Keratinocyte (primary cell): ENCODE measurements at regions not wholly inside any gene's neighbourhood (a gene's known extent, or its start where the extent isn't known, plus 50 kb on each side); places are given as distances from the start of the nearest gene placed in this dataset.

Experiments used
- EZH2 ChIP-seq: IDR thresholded peaks from one replicate; pipeline ENCODE4 v1.6.1; 2012; ENCODE audit warnings: inconsistent platforms, mild to moderate bottlenecking, low read length, moderate library complexity
- TF ChIP-seq, protein P1 (sequence below), 3 experiments: IDR thresholded peaks in 1 of 3; conservative IDR thresholded peaks in 1 of 3; optimal IDR thresholded peaks in 1 of 3; 2 replicates in 2 of 3; 3 replicates in 1 of 3; pipeline versions ENCODE3 to v1.5.1; 2011; ENCODE audit warnings: low read length in 3 of 3, mild to moderate bottlenecking in 3 of 3, moderate library complexity in 2 of 3, control low read depth in 1 of 3, inconsistent platforms in 1 of 3; ENCODE audit not compliant: insufficient read depth in 2 of 3; ENCODE audit errors: extremely low read depth in 1 of 3

DNA sequence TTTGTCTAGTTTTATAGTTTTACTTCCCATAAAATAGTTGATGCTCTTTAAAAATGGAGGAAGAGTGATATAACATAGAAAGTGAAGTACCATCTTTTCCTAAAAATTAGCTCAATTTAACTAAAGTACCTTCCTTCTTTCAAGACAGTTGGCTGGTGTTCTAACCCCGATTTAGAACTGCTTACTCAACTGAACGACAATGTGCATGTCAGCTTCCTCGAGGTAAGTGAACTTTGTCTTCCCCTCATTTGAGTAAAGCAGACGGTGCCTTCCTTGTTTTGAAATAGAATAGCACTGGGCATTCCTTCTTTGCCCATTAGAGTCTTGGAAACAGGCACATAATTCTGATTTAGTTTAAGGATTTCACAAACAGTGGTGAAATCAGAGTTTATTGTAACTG, 1519.2 kb downstream of the EFNB2 start:
- no peak for TF ChIP-seq EZH2
- TF ChIP-seq, protein P1, sequence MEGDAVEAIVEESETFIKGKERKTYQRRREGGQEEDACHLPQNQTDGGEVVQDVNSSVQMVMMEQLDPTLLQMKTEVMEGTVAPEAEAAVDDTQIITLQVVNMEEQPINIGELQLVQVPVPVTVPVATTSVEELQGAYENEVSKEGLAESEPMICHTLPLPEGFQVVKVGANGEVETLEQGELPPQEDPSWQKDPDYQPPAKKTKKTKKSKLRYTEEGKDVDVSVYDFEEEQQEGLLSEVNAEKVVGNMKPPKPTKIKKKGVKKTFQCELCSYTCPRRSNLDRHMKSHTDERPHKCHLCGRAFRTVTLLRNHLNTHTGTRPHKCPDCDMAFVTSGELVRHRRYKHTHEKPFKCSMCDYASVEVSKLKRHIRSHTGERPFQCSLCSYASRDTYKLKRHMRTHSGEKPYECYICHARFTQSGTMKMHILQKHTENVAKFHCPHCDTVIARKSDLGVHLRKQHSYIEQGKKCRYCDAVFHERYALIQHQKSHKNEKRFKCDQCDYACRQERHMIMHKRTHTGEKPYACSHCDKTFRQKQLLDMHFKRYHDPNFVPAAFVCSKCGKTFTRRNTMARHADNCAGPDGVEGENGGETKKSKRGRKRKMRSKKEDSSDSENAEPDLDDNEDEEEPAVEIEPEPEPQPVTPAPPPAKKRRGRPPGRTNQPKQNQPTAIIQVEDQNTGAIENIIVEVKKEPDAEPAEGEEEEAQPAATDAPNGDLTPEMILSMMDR (optimal IDR thresholded peaks at IDR 0.05 in 1 of 3, IDR thresholded peaks at IDR 0.05 in 1 of 3, conservative IDR thresholded peaks at IDR 0.05 in 1 of 3; ENCODE audit: extremely low read depth in 1 of 3, insufficient read depth in 2 of 3, low read length in 3 of 3) = no peak
